Neutrophil (primary cell): ENCODE measurements at regions not wholly inside any gene's neighbourhood (a gene's known extent, or its start where the extent isn't known, plus 50 kb on each side); places are given as distances from the start of the nearest gene placed in this dataset.
A peak's percentile ranks its signal among the peaks of the same experiment; 100 is the strongest.

Source experiments
- H3K27ac ChIP-seq: fragments of 200-600 bp; sonication (generic); 2 replicates; pipeline ENCODE4 v1.5.1; 2016; ENCODE audit warnings: mild to moderate bottlenecking, moderate library complexity
- H3K27me3 ChIP-seq: fragments of 200-600 bp; sonication (generic); 2 replicates; pipeline ENCODE4 v1.6.0; 2016; ENCODE audit warnings: mild to moderate bottlenecking
- H3K36me3 ChIP-seq: fragments of 200-600 bp; sonication (generic); 2 replicates; pipeline ENCODE4 v1.5.1; 2017
- H3K4me1 ChIP-seq, 2 experiments: fragments of 200-600 bp in 1 of 2; sonication (generic) in 1 of 2; 1 replicate in 1 of 2; 2 replicates in 1 of 2; pipeline versions ENCODE4 v1.5.1 to v1.6.1; 2013 to 2016; ENCODE audit warnings: low read depth in 1 of 2, low read length in 1 of 2, mild to moderate bottlenecking in 1 of 2, moderate library complexity in 1 of 2; ENCODE audit not compliant: control insufficient read depth in 1 of 2, insufficient read depth in 1 of 2
- H3K4me3 ChIP-seq, 2 experiments: fragments of 200-600 bp in 1 of 2; sonication (generic) in 1 of 2; 1 replicate in 1 of 2; 2 replicates in 1 of 2; pipeline ENCODE4 v1.5.1; 2013 to 2016; ENCODE audit warnings: low read depth in 1 of 2, low read length in 1 of 2, mild to moderate bottlenecking in 1 of 2, moderate library complexity in 1 of 2
- H3K9me3 ChIP-seq: fragments of 200-600 bp; sonication (generic); 2 replicates; pipeline ENCODE4 v1.5.1; 2016
- CTCF ChIP-seq: fragments of 200-600 bp; sonication (generic); IDR thresholded peaks from 2 replicates; pipeline ENCODE4 v1.5.1; 2016; ENCODE audit warnings: antibody characterized with exemption

GRCh38 chr3:3587647-3587972, 211.6 kb upstream of the LRRN1 start:
- H3K4me1 ChIP-seq, result peaks cover 14 to 27% of the 10 kb centered on the region in 2 experiments
- no peaks in the 10 kb centered on the region for H3K36me3 ChIP-seq
- H3K27me3 ChIP-seq, result no peaks in the 10 kb centered on the region
- H3K27ac ChIP-seq, result no peak overlapping the region
- H3K4me3 ChIP-seq, result no peak overlapping the region
- TF ChIP-seq CTCF, result no peak
- no peaks in the 10 kb centered on the region for H3K9me3 ChIP-seq

- H3K27me3 ChIP-seq, result no peaks in the 10 kb centered on the region
- H3K36me3 ChIP-seq, result no peaks in the 10 kb centered on the region
- no peaks in the 10 kb centered on the region for H3K9me3 ChIP-seq
- no peak overlapping the region for H3K4me3 ChIP-seq
- no peak for TF ChIP-seq CTCF
- peak overlapping the region; percentile 64 for H3K27ac ChIP-seq
- H3K4me1 ChIP-seq, result peaks cover 14 to 27% of the 10 kb centered on the region in 2 experiments
Observed at GRCh38 chr3:3586843-3587646, 212.2 kb upstream of the LRRN1 start.

- no peaks in the 10 kb centered on the region for H3K27me3 ChIP-seq
- no peak for TF ChIP-seq CTCF
- no peak overlapping the region for H3K4me3 ChIP-seq
- H3K9me3 ChIP-seq, result no peaks in the 10 kb centered on the region
- peak overlapping the region; percentile 64 for H3K27ac ChIP-seq
- H3K4me1 ChIP-seq, result peaks cover 14 to 27% of the 10 kb centered on the region in 2 experiments
- no peaks in the 10 kb centered on the region for H3K36me3 ChIP-seq
Observed at GRCh38 chr3:3586336-3586735, 212.9 kb upstream of the LRRN1 start.

GRCh38 chr3:3579658-3580057, 219.6 kb upstream of the LRRN1 start:
- H3K4me1 ChIP-seq, result peaks cover 30 to 32% of the 10 kb centered on the region in 2 experiments
- H3K9me3 ChIP-seq, result no peaks in the 10 kb centered on the region
- TF ChIP-seq CTCF, result no peak
- H3K4me3 ChIP-seq, result no peak overlapping the region
- H3K27me3 ChIP-seq, result no peaks in the 10 kb centered on the region
- no peaks in the 10 kb centered on the region for H3K36me3 ChIP-seq
- no peak overlapping the region for H3K27ac ChIP-seq

- Histone ChIP-seq H3K36me3 (no peaks in the 10 kb centered on the region), H3K4me3 (no peak overlapping the region), H3K27ac (peak overlapping the region; percentile 31), H3K9me3 (no peaks in the 10 kb centered on the region), H3K4me1 (peaks cover 30 to 32% of the 10 kb centered on the region in 2 experiments), H3K27me3 (no peaks in the 10 kb centered on the region)
- no peak for TF ChIP-seq CTCF
Observed at GRCh38 chr3:3578718-3579117, 220.5 kb upstream of the LRRN1 start.
